DOHH2 (cell line): ENCODE measurements at regions not wholly inside any gene's neighbourhood (a gene's known extent, or its start where the extent isn't known, plus 50 kb on each side); places are given as distances from the start of the nearest gene placed in this dataset.

Experiments
- H3F3A ChIP-seq: fragments of 200-600 bp; sonication (generic), shearing (Covaris generic); 2 replicates; pipeline ENCODE4 v1.6.0; 2016; ENCODE audit warnings: antibody characterized with exemption, mild to moderate bottlenecking; ENCODE audit not compliant: control insufficient read depth, insufficient read depth
- H3K27ac ChIP-seq: fragments of 200-600 bp; sonication (generic); 2 replicates; pipeline ENCODE4 v1.5.1; 2014; ENCODE audit warnings: low read depth, mild to moderate bottlenecking, low read length, moderate library complexity
- H3K27me3 ChIP-seq: fragments of 200-600 bp; sonication (generic); 2 replicates; pipeline ENCODE4 v1.6.1; 2014; ENCODE audit warnings: mild to moderate bottlenecking, low read length, mixed read lengths; ENCODE audit not compliant: control insufficient read depth
- H3K36me3 ChIP-seq: fragments of 200-600 bp; sonication (generic); 2 replicates; pipeline ENCODE4 v1.6.1; 2014; ENCODE audit warnings: mild to moderate bottlenecking, low read length, moderate library complexity, mixed read lengths; ENCODE audit not compliant: control insufficient read depth
- H3K4me1 ChIP-seq: fragments of 200-600 bp; sonication (generic); 2 replicates; pipeline ENCODE4 v1.6.1; 2014; ENCODE audit warnings: mild to moderate bottlenecking, low read length, mixed read lengths; ENCODE audit not compliant: control insufficient read depth
- H3K4me2 ChIP-seq: fragments of 200-600 bp; sonication (generic); 2 replicates; pipeline ENCODE4 v1.6.0; 2014; ENCODE audit warnings: mild to moderate bottlenecking, low read length, moderate library complexity
- H3K4me3 ChIP-seq: fragments of 200-600 bp; sonication (generic); 2 replicates; pipeline ENCODE4 v1.5.1; 2014; ENCODE audit warnings: mild to moderate bottlenecking, low read length, mixed read lengths
- H3K79me2 ChIP-seq: fragments of 200-600 bp; sonication (generic); 2 replicates; pipeline ENCODE4 v1.6.1; 2014; ENCODE audit warnings: mild to moderate bottlenecking, low read length, mixed read lengths; ENCODE audit not compliant: control insufficient read depth
- H3K9me2 ChIP-seq: fragments of 200-600 bp; sonication (generic); replicated peaks from 2 replicates; pipeline ENCODE4 v1.6.1; 2014; ENCODE audit warnings: mild to moderate bottlenecking, low read length, mixed read lengths; ENCODE audit not compliant: control insufficient read depth
- H3K9me3 ChIP-seq: fragments of 200-600 bp; sonication (generic); 2 replicates; pipeline ENCODE4 v1.6.1; 2014; ENCODE audit warnings: antibody characterized with exemption, low read length, mixed read lengths; ENCODE audit not compliant: control insufficient read depth, insufficient read depth
- H4K20me1 ChIP-seq: fragments of 200-600 bp; sonication (generic); 2 replicates; pipeline ENCODE4 v1.6.0; 2014; ENCODE audit warnings: low read depth, mild to moderate bottlenecking, antibody characterized with exemption, low read length, moderate library complexity; ENCODE audit not compliant: control insufficient read depth, insufficient read depth
- EZH2phosphoT487 ChIP-seq: fragments of 200-600 bp; sonication (generic); IDR thresholded peaks from 2 replicates; pipeline ENCODE4 v1.6.1; 2017; ENCODE audit warnings: borderline replicate concordance, mild to moderate bottlenecking, antibody characterized with exemption, low read length, moderate library complexity, mixed read lengths
- TF ChIP-seq, protein P1 (sequence below): fragments of 200-600 bp; sonication (generic); IDR thresholded peaks from one replicate; pipeline ENCODE4 v1.5.1; 2014; ENCODE audit warnings: antibody characterized with exemption, mild to moderate bottlenecking, low read depth, low read length; ENCODE audit not compliant: poor library complexity, severe bottlenecking

DNA sequence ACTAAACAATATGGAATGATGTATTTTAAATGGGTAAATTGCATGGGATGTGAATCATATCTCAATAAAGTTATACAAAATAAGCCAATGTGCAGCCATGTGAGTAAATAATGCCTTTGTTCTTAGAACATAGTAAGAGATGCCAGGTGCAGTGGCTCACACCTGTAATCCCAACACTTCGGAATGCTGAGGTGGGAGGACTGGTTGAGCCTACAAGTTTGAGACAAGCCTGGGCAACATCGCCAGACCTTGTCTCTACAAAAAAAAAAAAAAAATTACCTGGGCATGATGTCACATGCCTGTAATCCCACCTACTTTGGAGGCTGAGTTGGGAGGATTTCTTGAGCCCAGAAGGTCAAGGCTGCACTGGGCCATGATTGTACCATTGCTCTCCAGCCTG lies 230.7 kb downstream of the RFC3 start:
- Histone ChIP-seq H3K9me2 (no peaks in the 10 kb centered on the region), H3F3A (no peaks in the 10 kb centered on the region), H3K27me3 (no peaks in the 10 kb centered on the region), H3K4me3 (no peak overlapping the region), H3K79me2 (no peaks in the 10 kb centered on the region), H4K20me1 (no peaks in the 10 kb centered on the region), H3K9me3 (no peaks in the 10 kb centered on the region), H3K36me3 (no peaks in the 10 kb centered on the region), H3K4me2 (no peak overlapping the region), H3K27ac (no peak overlapping the region), H3K4me1 (no peaks in the 10 kb centered on the region)
- TF ChIP-seq, protein P1, sequence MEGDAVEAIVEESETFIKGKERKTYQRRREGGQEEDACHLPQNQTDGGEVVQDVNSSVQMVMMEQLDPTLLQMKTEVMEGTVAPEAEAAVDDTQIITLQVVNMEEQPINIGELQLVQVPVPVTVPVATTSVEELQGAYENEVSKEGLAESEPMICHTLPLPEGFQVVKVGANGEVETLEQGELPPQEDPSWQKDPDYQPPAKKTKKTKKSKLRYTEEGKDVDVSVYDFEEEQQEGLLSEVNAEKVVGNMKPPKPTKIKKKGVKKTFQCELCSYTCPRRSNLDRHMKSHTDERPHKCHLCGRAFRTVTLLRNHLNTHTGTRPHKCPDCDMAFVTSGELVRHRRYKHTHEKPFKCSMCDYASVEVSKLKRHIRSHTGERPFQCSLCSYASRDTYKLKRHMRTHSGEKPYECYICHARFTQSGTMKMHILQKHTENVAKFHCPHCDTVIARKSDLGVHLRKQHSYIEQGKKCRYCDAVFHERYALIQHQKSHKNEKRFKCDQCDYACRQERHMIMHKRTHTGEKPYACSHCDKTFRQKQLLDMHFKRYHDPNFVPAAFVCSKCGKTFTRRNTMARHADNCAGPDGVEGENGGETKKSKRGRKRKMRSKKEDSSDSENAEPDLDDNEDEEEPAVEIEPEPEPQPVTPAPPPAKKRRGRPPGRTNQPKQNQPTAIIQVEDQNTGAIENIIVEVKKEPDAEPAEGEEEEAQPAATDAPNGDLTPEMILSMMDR, result no peak
- TF ChIP-seq EZH2phosphoT487, result no peak

- no peaks in the 10 kb centered on the region for H3K9me3 ChIP-seq
- TF ChIP-seq, protein P1, result no peak
- no peak for TF ChIP-seq EZH2phosphoT487
- H3K36me3 ChIP-seq, result no peaks in the 10 kb centered on the region
- H3K4me1 ChIP-seq, result no peaks in the 10 kb centered on the region
- H4K20me1 ChIP-seq, result no peaks in the 10 kb centered on the region
- H3K27me3 ChIP-seq, result no peaks in the 10 kb centered on the region
- no peak overlapping the region for H3K27ac ChIP-seq
- H3K4me3 ChIP-seq, result no peak overlapping the region
- H3K4me2 ChIP-seq, result no peak overlapping the region
- no peaks in the 10 kb centered on the region for H3K9me2 ChIP-seq
- H3K79me2 ChIP-seq, result no peaks in the 10 kb centered on the region
- no peaks in the 10 kb centered on the region for H3F3A ChIP-seq
These were observed 238.8 kb downstream of the RFC3 start for GRCh38 chr13:34056733-34057258.

GRCh38 chr13:34064456-34065205 lies 246.7 kb downstream of the RFC3 start:
- Histone ChIP-seq H3K4me2 (no peak overlapping the region), H3K36me3 (no peaks in the 10 kb centered on the region), H3K79me2 (no peaks in the 10 kb centered on the region), H3K4me1 (no peaks in the 10 kb centered on the region), H3K9me2 (no peaks in the 10 kb centered on the region), H3K27me3 (no peaks in the 10 kb centered on the region), H3K9me3 (no peaks in the 10 kb centered on the region), H3K27ac (no peak overlapping the region), H3K4me3 (no peak overlapping the region), H4K20me1 (no peaks in the 10 kb centered on the region), H3F3A (no peaks in the 10 kb centered on the region)
- TF ChIP-seq EZH2phosphoT487, result no peak
- TF ChIP-seq, protein P1, result no peak
